ENCODE measurements at regions not wholly inside any gene's neighbourhood (a gene's known extent, or its start where the extent isn't known, plus 50 kb on each side); places are given as distances from the start of the nearest gene placed in this dataset.

DNA sequence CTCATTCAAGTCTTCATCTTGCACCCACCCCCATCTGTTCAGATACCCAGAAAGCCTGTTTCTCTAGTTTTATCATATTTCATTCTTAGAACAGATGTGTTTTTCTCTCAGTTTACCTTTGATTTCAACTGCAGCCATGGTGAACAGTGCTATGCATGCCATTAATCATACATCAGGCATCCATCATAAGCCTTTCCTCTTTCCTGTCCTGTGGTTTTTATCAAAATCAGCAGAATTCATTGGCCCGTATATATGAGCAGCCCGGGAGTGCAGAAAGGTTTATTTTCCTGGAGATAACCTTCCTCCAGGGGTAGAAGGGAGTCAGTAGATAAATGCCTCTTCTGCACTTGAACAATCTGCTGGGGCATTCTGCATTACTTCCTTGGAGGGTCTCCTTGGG is 65.7 kb downstream of the IL21 start:
- H3K27me3 Mint-ChIP-seq (ENCODE audit: insufficient read depth) = no peaks in the 10 kb centered on the region
- H3K4me3 Mint-ChIP-seq = no peak overlapping the region
- intact Hi-C loops (cut with micrococcal nuclease) = no loop called here
- H3K27ac Mint-ChIP-seq = no peak overlapping the region
- H3K36me3 Mint-ChIP-seq (ENCODE audit: low read depth) = peaks cover 6% of the 10 kb centered on the region
- H3K4me1 Mint-ChIP-seq (ENCODE audit: low read depth) = peaks cover 69% of the 10 kb centered on the region
- H3K9me3 Mint-ChIP-seq = peaks cover 8% of the 10 kb centered on the region
- no peak for DNase-seq (ENCODE audit: low spot score)

DNA sequence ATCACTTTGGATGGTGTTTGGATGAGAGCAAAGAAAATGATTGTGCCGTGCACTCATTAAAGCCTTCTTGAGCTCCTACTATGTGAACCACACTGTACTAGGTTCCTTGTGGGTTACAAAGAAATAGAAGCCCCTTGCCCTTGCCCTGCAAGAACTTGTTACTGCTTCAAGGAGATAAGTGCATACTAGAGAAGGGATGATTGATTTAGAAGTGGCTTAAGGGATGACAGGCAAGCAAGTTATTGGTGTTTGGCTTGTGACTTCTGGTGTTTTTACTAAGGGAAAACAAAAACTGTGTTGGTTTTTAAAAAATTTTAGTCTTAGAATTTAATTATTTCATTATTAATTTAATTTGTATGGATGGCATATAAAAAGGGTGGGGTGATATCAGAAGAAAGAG is 67.4 kb downstream of the IL21 start:
- Mint-ChIP-seq H3K27ac (peak overlapping the region; percentile 28), H3K4me1 (ENCODE audit: low read depth) (peaks cover 79% of the 10 kb centered on the region), H3K27me3 (ENCODE audit: insufficient read depth) (no peaks in the 10 kb centered on the region), H3K36me3 (ENCODE audit: low read depth) (peaks cover 5% of the 10 kb centered on the region), H3K4me3 (no peak overlapping the region), H3K9me3 (peaks cover 7% of the 10 kb centered on the region)
- intact Hi-C loops (cut with micrococcal nuclease) = loop anchor here (1.0 to 2.0 kb wide), 4 partner anchors 11 to 46 kb away; no protein-coding TSS in a partner anchor
- DNase-seq (ENCODE audit: low spot score) = no peak

DNA sequence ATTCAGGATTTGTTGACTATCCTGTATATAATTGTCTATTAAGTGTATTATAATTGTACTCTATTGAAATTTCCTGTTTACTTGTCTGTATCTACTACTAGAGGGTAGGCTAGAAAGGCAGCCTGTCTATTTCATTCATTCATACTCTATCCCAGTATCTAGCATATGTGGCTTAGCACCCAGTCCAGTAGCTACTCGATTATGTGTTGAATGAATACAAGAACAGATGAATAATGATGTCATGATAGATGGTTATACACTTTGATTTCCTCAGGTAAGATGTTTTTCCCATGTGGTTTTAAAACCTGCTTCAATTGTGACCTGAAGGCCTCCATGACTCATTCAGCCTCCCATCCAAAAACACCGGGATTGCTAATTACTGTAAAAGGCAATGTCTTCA is 68.0 kb downstream of the IL21 start:
- intact Hi-C loops (cut with micrococcal nuclease) = loop anchor here (1.0 to 2.0 kb wide), 4 partner anchors 11 to 46 kb away; no protein-coding TSS in a partner anchor
- Mint-ChIP-seq H3K27me3 (ENCODE audit: insufficient read depth) (no peaks in the 10 kb centered on the region), H3K27ac (peak overlapping the region; percentile 28), H3K36me3 (ENCODE audit: low read depth) (peaks cover 6% of the 10 kb centered on the region), H3K4me3 (no peak overlapping the region), H3K4me1 (ENCODE audit: low read depth) (peaks cover 79% of the 10 kb centered on the region), H3K9me3 (peaks cover 9% of the 10 kb centered on the region)
- no peak for DNase-seq (ENCODE audit: low spot score)

DNA sequence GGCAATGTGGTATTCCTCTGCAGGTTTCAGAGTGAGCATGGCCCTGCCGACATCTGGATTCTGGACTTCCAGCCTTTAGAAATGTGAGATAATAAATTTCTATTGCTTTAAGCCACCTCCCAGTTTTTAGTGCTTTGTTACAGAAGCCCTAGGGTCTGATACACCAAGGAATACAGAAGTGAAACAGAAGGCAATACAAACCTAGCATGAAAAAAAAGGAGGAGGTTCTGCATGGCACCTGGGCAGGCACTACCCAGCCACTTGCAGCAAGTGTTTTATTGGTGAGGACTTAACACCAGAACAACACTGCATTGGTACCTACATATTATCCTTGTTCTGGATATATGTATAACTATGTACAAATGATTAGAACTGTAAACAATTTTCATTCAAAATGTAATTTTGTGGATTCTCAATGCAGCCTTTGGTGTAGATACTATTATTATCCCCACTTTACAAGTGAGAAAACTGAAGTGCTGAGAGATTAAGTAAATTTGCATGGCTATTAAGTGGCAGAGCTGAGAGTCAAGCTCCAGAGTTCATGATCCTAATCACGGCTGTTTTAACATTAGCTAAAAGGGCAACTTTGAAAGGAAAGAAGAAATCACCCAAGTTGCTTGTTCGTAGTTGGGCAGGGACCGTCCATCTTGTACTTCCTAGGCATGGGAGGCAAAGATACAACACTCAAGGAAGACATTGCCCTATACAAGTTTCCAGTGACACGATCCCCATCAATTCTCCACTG is 71.8 kb downstream of the IL21 start:
- H3K4me1 Mint-ChIP-seq (ENCODE audit: low read depth) = peaks cover 81% of the 10 kb centered on the region
- intact Hi-C loops (cut with micrococcal nuclease) = loop anchor here (10.0 kb wide), 1 partner anchor 866 kb away; no protein-coding TSS in a partner anchor
- DNase-seq (ENCODE audit: low spot score) = no peak
- peak overlapping the region; percentile 80 for H3K27ac Mint-ChIP-seq
- peak overlapping the region; percentile 75 for H3K4me3 Mint-ChIP-seq
- H3K9me3 Mint-ChIP-seq = peaks cover 6% of the 10 kb centered on the region
- H3K36me3 Mint-ChIP-seq (ENCODE audit: low read depth) = peaks cover 8% of the 10 kb centered on the region
- no peaks in the 10 kb centered on the region for H3K27me3 Mint-ChIP-seq (ENCODE audit: insufficient read depth)

DNA sequence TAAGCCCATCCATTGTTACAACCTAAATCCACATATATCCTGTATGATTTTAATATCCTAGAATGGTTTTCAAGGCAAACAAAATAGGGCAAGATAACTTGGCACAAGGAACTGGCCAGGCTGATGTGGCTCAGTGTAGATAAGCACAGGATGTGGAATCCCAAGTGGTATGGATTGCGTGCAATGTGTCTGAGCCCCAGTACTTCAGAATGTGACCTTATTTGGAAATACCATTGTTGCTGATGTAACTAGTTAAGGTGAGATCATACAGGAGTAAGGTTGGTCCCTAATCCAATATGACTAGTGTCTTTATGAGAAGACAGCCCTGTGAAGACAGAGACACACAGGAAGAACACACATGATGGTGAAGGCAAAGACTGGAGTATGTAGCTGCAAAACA is 72.4 kb downstream of the IL21 start:
- Mint-ChIP-seq H3K27ac (peak overlapping the region; percentile 80), H3K36me3 (ENCODE audit: low read depth) (peaks cover 9% of the 10 kb centered on the region), H3K9me3 (peaks cover 9% of the 10 kb centered on the region), H3K4me3 (peak overlapping the region; percentile 75), H3K4me1 (ENCODE audit: low read depth) (peaks cover 82% of the 10 kb centered on the region), H3K27me3 (ENCODE audit: insufficient read depth) (no peaks in the 10 kb centered on the region)
- intact Hi-C loops (cut with micrococcal nuclease) = loop anchor here (10.0 kb wide), 1 partner anchor 866 kb away; no protein-coding TSS in a partner anchor
- DNase-seq (ENCODE audit: low spot score) = no peak

DNA sequence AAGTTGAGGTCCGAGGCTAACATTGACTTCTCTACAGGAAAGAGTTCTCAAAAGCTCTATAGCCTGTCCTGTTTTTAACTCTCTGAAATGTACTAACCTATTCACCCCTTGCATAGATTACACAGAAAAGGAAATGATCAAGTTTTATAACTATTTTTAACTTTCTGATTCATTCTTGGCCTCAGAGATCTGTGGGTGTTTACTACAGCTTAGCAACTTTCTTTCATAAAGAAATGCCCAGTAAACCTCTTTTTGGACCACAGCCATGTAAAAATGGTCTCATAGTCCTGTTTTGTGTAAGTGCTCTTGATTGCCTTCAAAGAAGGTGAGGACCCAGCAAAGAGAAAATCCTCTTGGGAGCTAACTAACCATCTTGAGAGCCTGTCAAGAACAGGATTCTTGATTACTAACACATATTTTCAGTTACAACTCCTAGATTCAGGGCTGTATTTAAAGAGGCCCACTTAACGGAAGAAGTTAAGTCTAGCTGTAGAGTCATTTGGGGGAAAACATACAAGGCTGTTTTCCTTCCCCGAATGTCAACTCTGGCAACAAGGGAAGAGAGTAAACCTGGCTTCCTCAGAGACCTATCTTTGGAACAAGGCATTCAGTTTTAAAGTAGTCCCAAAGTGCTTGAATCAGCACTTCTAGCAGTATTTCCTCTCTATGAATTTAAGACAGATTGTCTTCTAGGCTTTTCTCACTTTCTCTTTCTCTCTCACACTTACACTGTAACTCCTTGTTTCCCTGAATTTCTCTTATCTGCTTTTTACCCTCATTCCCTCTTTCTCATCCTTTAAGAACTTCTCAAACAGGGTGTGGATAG is 78.2 kb downstream of the IL21 start:
- Mint-ChIP-seq H3K27ac (peak overlapping the region; percentile 93), H3K27me3 (ENCODE audit: insufficient read depth) (no peaks in the 10 kb centered on the region), H3K36me3 (ENCODE audit: low read depth) (peaks cover 6% of the 10 kb centered on the region), H3K9me3 (peaks cover 4% of the 10 kb centered on the region), H3K4me3 (peak overlapping the region; percentile 71), H3K4me1 (ENCODE audit: low read depth) (peaks cover 85% of the 10 kb centered on the region)
- intact Hi-C loops (cut with micrococcal nuclease) = loop anchor here (1.0 to 10.0 kb wide), 13 partner anchors 11 to 1390 kb away; partner anchors contain the start of genes BLTP1 and IL21
- no peak for DNase-seq (ENCODE audit: low spot score)

DNA sequence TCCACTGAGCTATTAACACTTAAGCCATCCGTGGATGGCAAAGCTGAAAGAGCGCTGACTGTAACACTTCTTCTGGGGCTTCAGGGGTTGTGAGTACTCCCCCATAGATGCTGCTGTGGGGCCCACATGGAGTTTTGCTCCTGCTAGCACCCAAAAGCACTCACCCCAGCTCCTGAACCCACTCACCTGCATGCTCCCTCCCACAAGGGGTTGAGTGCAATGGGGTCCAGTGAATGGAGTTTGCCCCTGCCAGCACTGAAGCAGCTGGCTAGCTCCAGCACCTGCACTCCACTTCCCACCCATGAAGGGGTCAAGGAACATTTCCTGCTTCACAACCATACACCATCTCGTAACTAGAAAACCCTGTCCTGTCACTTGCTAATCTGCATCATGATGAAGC is 78.9 kb downstream of the IL21 start:
- Mint-ChIP-seq H3K9me3 (peaks cover 4% of the 10 kb centered on the region), H3K27me3 (ENCODE audit: insufficient read depth) (no peaks in the 10 kb centered on the region), H3K4me1 (ENCODE audit: low read depth) (peaks cover 85% of the 10 kb centered on the region), H3K36me3 (ENCODE audit: low read depth) (peaks cover 6% of the 10 kb centered on the region), H3K27ac (peak overlapping the region; percentile 93), H3K4me3 (peak overlapping the region; percentile 71)
- intact Hi-C loops (cut with micrococcal nuclease) = loop anchor here (1.0 to 10.0 kb wide), 13 partner anchors 11 to 1390 kb away; partner anchors contain the start of genes BLTP1 and IL21
- no peak for DNase-seq (ENCODE audit: low spot score)

DNA sequence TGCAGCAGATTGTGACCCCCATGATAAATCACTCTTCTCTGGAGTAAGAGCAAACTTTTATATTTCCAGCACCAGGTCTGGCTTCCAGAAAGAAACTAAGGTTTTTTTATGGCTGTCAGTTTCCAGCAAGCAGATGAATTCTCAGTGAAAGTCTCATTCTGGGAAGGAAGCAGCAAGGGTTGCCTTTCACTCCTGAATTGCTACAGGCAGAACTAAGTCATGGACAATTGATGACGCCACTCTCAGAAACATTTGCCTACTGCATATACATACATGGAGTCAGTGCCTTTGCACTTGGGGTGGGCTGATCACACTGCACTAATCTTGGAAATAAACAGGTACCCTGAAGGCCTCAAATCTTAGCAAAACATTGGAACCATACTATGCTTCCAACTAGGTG is 80.0 kb downstream of the IL21 start:
- peaks cover 76% of the 10 kb centered on the region for H3K4me1 Mint-ChIP-seq (ENCODE audit: low read depth)
- peaks cover 7% of the 10 kb centered on the region for H3K9me3 Mint-ChIP-seq
- DNase-seq (ENCODE audit: low spot score) = no peak
- intact Hi-C loops (cut with micrococcal nuclease) = loop anchor here (5.0 to 10.0 kb wide), 2 partner anchors 874 to 1389 kb away; no protein-coding TSS in a partner anchor
- peak overlapping the region; percentile 74 for H3K27ac Mint-ChIP-seq
- H3K36me3 Mint-ChIP-seq (ENCODE audit: low read depth) = peaks cover 3% of the 10 kb centered on the region
- peak overlapping the region; percentile 29 for H3K4me3 Mint-ChIP-seq
- H3K27me3 Mint-ChIP-seq (ENCODE audit: insufficient read depth) = no peaks in the 10 kb centered on the region

DNA sequence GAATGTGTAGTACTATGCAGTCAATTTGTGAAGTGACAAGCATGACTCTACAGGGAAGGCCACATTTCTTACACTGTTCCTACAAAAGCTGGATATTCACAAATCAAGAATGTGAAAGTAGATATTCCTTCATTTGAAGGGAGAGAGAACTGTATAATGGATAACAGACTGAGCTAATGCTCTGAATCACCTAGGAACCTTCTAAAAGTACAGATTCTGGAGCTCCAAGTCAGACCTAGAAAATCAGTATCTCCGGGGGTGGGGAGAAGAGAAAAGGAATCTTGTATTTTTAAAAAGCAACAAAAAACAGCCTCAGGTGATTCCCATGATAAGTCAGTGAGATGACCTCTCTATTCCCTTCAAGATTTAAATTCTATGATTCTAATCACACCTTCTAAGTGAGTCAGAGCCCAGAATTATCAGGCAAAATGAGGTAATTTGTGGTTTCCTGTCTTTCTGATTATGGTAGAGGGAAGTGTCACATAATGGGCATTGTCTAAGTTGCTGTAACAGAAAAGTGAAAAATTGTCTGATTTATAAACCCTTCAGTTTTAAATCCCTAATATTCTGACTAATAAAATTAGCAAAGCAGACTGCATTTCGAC is 80.9 kb downstream of the IL21 start:
- intact Hi-C loops (cut with micrococcal nuclease) = loop anchor here (2.0 to 10.0 kb wide), 3 partner anchors 13 to 1388 kb away; no protein-coding TSS in a partner anchor
- H3K27me3 Mint-ChIP-seq (ENCODE audit: insufficient read depth) = no peaks in the 10 kb centered on the region
- peak overlapping the region; percentile 47 for H3K4me3 Mint-ChIP-seq
- H3K4me1 Mint-ChIP-seq (ENCODE audit: low read depth) = peaks cover 72% of the 10 kb centered on the region
- DNase-seq (ENCODE audit: low spot score) = no peak
- peak overlapping the region; percentile 74 for H3K27ac Mint-ChIP-seq
- peaks cover 14% of the 10 kb centered on the region for H3K9me3 Mint-ChIP-seq
- H3K36me3 Mint-ChIP-seq (ENCODE audit: low read depth) = peaks cover 9% of the 10 kb centered on the region

DNA sequence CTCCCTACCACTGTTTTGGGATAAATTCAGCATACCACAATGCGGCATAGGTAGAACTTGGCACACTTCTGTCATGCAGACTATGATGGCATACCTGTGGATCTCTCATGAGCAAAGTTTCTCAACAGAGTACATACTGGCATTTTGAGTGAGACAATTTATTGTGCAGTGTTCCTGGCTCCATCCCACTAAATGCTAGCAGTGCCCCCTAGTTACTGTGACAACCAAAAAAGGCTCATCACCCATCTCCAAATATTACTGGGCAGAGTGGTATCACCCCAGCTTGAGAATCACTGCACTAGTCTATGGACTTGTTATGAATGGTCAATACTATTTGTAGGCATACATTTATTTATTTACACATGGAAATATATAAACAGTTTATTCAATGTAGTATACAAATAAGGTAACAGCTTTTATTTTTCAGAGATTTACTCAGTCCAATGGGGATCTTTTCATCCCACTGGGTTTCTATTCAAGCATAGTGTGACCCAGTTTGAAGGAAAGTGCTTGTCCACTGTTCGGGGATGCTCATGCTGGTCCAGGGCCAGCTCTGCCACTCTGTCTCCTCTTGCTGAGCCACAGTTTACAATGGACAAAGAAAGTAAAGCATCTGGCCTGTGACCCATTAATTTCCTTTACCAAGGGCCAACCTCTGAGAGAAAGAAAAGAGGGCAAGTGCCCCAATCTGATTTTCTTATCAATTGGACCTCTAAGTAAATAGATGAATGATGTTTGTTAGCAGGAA is 81.0 kb upstream of the IL2 start:
- intact Hi-C loops (cut with micrococcal nuclease) = loop anchor here (2.0 kb wide), 1 partner anchor 15 kb away; no protein-coding TSS in a partner anchor
- no peak for DNase-seq (ENCODE audit: low spot score)
- Mint-ChIP-seq H3K27me3 (ENCODE audit: insufficient read depth) (no peaks in the 10 kb centered on the region), H3K27ac (no peak overlapping the region), H3K4me3 (no peak overlapping the region), H3K9me3 (peaks cover 19% of the 10 kb centered on the region), H3K4me1 (ENCODE audit: low read depth) (peaks cover 56% of the 10 kb centered on the region), H3K36me3 (ENCODE audit: low read depth) (peaks cover 11% of the 10 kb centered on the region)

DNA sequence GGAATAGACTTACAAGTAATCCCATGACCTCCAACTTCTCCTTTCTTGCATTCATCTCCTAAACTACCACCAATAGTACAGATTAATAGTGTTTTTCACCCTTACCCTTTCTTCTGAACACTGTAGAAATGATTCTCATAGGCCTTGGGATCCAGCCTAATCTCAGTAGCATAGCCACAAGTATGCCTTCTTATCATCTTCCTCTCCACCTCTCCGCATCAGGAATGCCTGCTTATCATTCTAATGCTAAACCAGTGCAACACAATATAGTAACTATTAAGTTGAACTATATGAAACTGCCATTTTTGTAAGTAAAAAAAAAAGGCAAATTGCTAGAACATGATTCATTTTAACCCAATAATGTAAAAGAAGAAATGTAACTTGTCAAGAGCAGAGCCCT is 79.5 kb upstream of the IL2 start:
- Mint-ChIP-seq H3K4me1 (ENCODE audit: low read depth) (peaks cover 41% of the 10 kb centered on the region), H3K27me3 (ENCODE audit: insufficient read depth) (no peaks in the 10 kb centered on the region)
- no peak for DNase-seq (ENCODE audit: low spot score)

DNA sequence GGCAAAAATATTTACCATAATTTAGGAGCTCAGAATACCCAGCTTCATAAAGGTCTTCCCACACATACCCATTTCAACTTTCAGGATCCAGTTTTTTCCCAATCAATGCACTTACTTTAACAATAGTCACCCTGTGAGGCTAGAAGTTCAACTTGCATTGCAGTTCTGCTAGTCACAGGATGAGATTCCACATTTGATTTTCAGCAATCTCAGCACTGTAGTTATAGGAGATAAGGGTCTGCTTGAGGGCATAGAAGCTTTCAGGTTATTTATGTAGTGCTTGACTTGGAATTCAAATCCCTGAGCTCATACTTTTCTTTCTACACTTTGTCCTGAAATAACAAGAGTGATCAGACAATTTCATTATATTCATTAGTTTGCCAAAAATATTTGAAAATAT is 78.3 kb upstream of the IL2 start:
- intact Hi-C loops (cut with micrococcal nuclease) = no loop called here
- Mint-ChIP-seq H3K27me3 (ENCODE audit: insufficient read depth) (no peaks in the 10 kb centered on the region), H3K9me3 (peaks cover 32% of the 10 kb centered on the region), H3K27ac (no peak overlapping the region), H3K4me3 (no peak overlapping the region), H3K36me3 (ENCODE audit: low read depth) (peaks cover 13% of the 10 kb centered on the region), H3K4me1 (ENCODE audit: low read depth) (peaks cover 28% of the 10 kb centered on the region)
- no peak for DNase-seq (ENCODE audit: low spot score)

More for the DNA sequence above, 79.5 kb upstream of the IL2 start:
- Mint-ChIP-seq H3K4me3 (no peak overlapping the region), H3K27ac (no peak overlapping the region), H3K36me3 (ENCODE audit: low read depth) (peaks cover 11% of the 10 kb centered on the region), H3K9me3 (peaks cover 22% of the 10 kb centered on the region)
- intact Hi-C loops (cut with micrococcal nuclease) = no loop called here

Data from activated T-helper 1 cell treated with anti-CD3 and anti-CD28 coated beads, Interleukin-12 subunit alpha, Interleukin-12 subunit beta, Interleukin-2, Interleukin-4 antibody, amounts not matched to agents 30 ng/mL and 10 ng/mL and 1 ng/mL, durations not matched to agents 14 hours and 24 hours and 36 hours (primary cell).